ENCODE measurements at regions not wholly inside any gene's neighbourhood (a gene's known extent, or its start where the extent isn't known, plus 50 kb on each side); places are given as distances from the start of the nearest gene placed in this dataset.

GRCh38 chr5:92896722-92897121 is 684.3 kb downstream of the NR2F1-AS1 start:
- Histone ChIP-seq H3K36me3 (no peaks in the 10 kb centered on the region), H3K27me3 (no peaks in the 10 kb centered on the region), H3K4me1 (ENCODE audit: insufficient read depth) (no peaks in the 10 kb centered on the region), H3K4me3 (no peak overlapping the region), H3K27ac (no peak overlapping the region), H3K9me3 (no peaks in the 10 kb centered on the region)
- no peak for TF ChIP-seq EP300 (IDR thresholded peaks at IDR 0.05)
- TF ChIP-seq CTCF (IDR thresholded peaks at IDR 0.05) = no peak
- no peak for TF ChIP-seq POLR2A (IDR thresholded peaks at IDR 0.05)
- no peak for DNase-seq
- intact Hi-C loops (cut with DNase I) = no loop called here

- intact Hi-C loops (cut with DNase I) = no loop called here
- no peak for TF ChIP-seq POLR2A (IDR thresholded peaks at IDR 0.05)
- no peak for TF ChIP-seq EP300 (IDR thresholded peaks at IDR 0.05)
- no peak for TF ChIP-seq CTCF (IDR thresholded peaks at IDR 0.05)
- Histone ChIP-seq H3K27ac (no peak overlapping the region), H3K4me3 (no peak overlapping the region), H3K27me3 (no peaks in the 10 kb centered on the region), H3K36me3 (no peaks in the 10 kb centered on the region), H3K9me3 (no peaks in the 10 kb centered on the region), H3K4me1 (ENCODE audit: insufficient read depth) (peaks cover 7% of the 10 kb centered on the region)
- WGBS, 3 donors = 43 to 53% (median 52%) methylated on average over 2 of the region's 2 CpGs
- DNase-seq = no peak
Observed at GRCh38 chr5:92890841-92891244, 690.2 kb downstream of the NR2F1-AS1 start.

- H3K9me3 ChIP-seq = no peaks in the 10 kb centered on the region
- TF ChIP-seq EP300 (IDR thresholded peaks at IDR 0.05) (no peak), CTCF (IDR thresholded peaks at IDR 0.05) (no peak)
- no peak for DNase-seq
- no peaks in the 10 kb centered on the region for H3K27me3 ChIP-seq
- intact Hi-C loops (cut with DNase I) = no loop called here
- no peaks in the 10 kb centered on the region for H3K36me3 ChIP-seq
- H3K4me3 ChIP-seq = no peak overlapping the region
- no peak overlapping the region for H3K27ac ChIP-seq
- H3K4me1 ChIP-seq (ENCODE audit: insufficient read depth) = peaks cover 8% of the 10 kb centered on the region
- 93 to 100% (median 97%) methylated on average over 1 of the region's 1 CpG for WGBS, 3 donors
Observed at GRCh38 chr5:92889140-92889539, 691.9 kb downstream of the NR2F1-AS1 start.

- WGBS, 3 donors = 37 to 41% (median 38%) methylated on average over 2 of the region's 2 CpGs
- Histone ChIP-seq H3K9me3 (no peaks in the 10 kb centered on the region), H3K36me3 (no peaks in the 10 kb centered on the region), H3K27ac (no peak overlapping the region), H3K4me1 (ENCODE audit: insufficient read depth) (peaks cover 8% of the 10 kb centered on the region), H3K27me3 (no peaks in the 10 kb centered on the region), H3K4me3 (no peak overlapping the region)
- intact Hi-C loops (cut with DNase I) = no loop called here
- no peak for TF ChIP-seq CTCF (IDR thresholded peaks at IDR 0.05)
- TF ChIP-seq POLR2A (IDR thresholded peaks at IDR 0.05) = no peak
- no peak for TF ChIP-seq EP300 (IDR thresholded peaks at IDR 0.05)
- no peak for DNase-seq
Observed at GRCh38 chr5:92887254-92887653, 693.8 kb downstream of the NR2F1-AS1 start.

- intact Hi-C loops (cut with DNase I) = no loop called here
- Histone ChIP-seq H3K27ac (no peak overlapping the region), H3K4me3 (no peak overlapping the region), H3K36me3 (no peaks in the 10 kb centered on the region), H3K4me1 (ENCODE audit: insufficient read depth) (peaks cover 8% of the 10 kb centered on the region), H3K9me3 (no peaks in the 10 kb centered on the region), H3K27me3 (no peaks in the 10 kb centered on the region)
- TF ChIP-seq POLR2A (IDR thresholded peaks at IDR 0.05) = no peak
- TF ChIP-seq CTCF (IDR thresholded peaks at IDR 0.05) = no peak
- no peak for TF ChIP-seq EP300 (IDR thresholded peaks at IDR 0.05)
- DNase-seq = no peak
- 44 to 46% (median 46%) methylated on average over 3 of the region's 3 CpGs for WGBS, 3 donors
Observed at GRCh38 chr5:92886751-92887150, 694.3 kb downstream of the NR2F1-AS1 start.
